SK-N-SH treated with all-trans-retinoic acid at 6 μM for 48 hours (cell line): ENCODE measurements at regions not wholly inside any gene's neighbourhood (a gene's known extent, or its start where the extent isn't known, plus 50 kb on each side); places are given as distances from the start of the nearest gene placed in this dataset.
"Not testable (repeated sequence)": the region's sequence is repeated elsewhere in the genome, so short reads cannot be mapped to it uniquely, and the experiment has no call there.

Source experiments
- ATAC-seq: fragments of 200-7000 bp; cut with Tn5 transposase; 3 replicates; pipeline ENCODE4 v1.9.1; 2020; ENCODE audit warnings: mild to moderate bottlenecking, moderate library complexity
- BACH2 ChIP-seq: fragments of 250-450 bp; sonication (Bioruptor Pico); IDR thresholded peaks from 2 replicates; pipeline ENCODE4 v1.9.0; 2021; ENCODE audit warnings: mild to moderate bottlenecking, borderline replicate concordance
- CREB5 ChIP-seq: fragments of 250-450 bp; sonication (Bioruptor Pico); IDR thresholded peaks from 2 replicates; pipeline ENCODE4 v1.5.1; 2020; ENCODE audit warnings: low read depth, mild to moderate bottlenecking, moderate library complexity
- CSDC2 ChIP-seq: fragments of 250-450 bp; sonication (Bioruptor Pico); IDR thresholded peaks from 2 replicates; pipeline ENCODE4 v1.5.0; 2020; ENCODE audit warnings: mild to moderate bottlenecking, moderate library complexity
- ESRRG ChIP-seq: fragments of 250-450 bp; sonication (Bioruptor Pico); IDR thresholded peaks from 2 replicates; pipeline ENCODE4 v1.6.1; 2021; ENCODE audit warnings: mild to moderate bottlenecking
- GLIS3 ChIP-seq: fragments of 250-450 bp; sonication (Bioruptor Pico); IDR thresholded peaks from 2 replicates; pipeline ENCODE4 v1.5.0; 2020; ENCODE audit warnings: mild to moderate bottlenecking, moderate library complexity
- ISL1 ChIP-seq: fragments of 250-450 bp; sonication (Bioruptor Pico); IDR thresholded peaks from 2 replicates; pipeline ENCODE4 v2.1.2; 2022; ENCODE audit warnings: mild to moderate bottlenecking, moderate library complexity
- OSR1 ChIP-seq: fragments of 250-450 bp; sonication (Bioruptor Pico); IDR thresholded peaks from 2 replicates; pipeline ENCODE4 v1.8.0; 2022; ENCODE audit warnings: moderate library complexity, mild to moderate bottlenecking, inconsistent platforms
- PATZ1 ChIP-seq: fragments of 250-450 bp; sonication (Bioruptor Pico); IDR thresholded peaks from 2 replicates; pipeline ENCODE4 v1.8.0; 2020; ENCODE audit warnings: mild to moderate bottlenecking, moderate library complexity, borderline replicate concordance
- PPARA ChIP-seq: fragments of 250-450 bp; sonication (Bioruptor Pico); IDR thresholded peaks from 2 replicates; pipeline ENCODE4 v1.5.0; 2020; ENCODE audit warnings: mild to moderate bottlenecking, borderline replicate concordance
- RARB ChIP-seq: fragments of 250-450 bp; sonication (Bioruptor Pico); IDR thresholded peaks from 2 replicates; pipeline ENCODE4 v1.8.0; 2021; ENCODE audit warnings: mild to moderate bottlenecking, moderate library complexity
- SNAI2 ChIP-seq: fragments of 250-450 bp; sonication (Bioruptor Pico); IDR thresholded peaks from 2 replicates; pipeline ENCODE4 v1.5.0; 2020; ENCODE audit warnings: mild to moderate bottlenecking, moderate library complexity
- TCF4 ChIP-seq: fragments of 250-450 bp; sonication (Bioruptor Pico); IDR thresholded peaks from 2 replicates; pipeline ENCODE4 v1.8.0; 2021; ENCODE audit warnings: mild to moderate bottlenecking, moderate library complexity, borderline replicate concordance
- TOX ChIP-seq: fragments of 250-450 bp; sonication (Bioruptor Pico); IDR thresholded peaks from 2 replicates; pipeline ENCODE4 v1.8.0; 2021; ENCODE audit warnings: mild to moderate bottlenecking, moderate library complexity, borderline replicate concordance
- ZC3H10 ChIP-seq: fragments of 250-450 bp; sonication (Bioruptor Pico); IDR thresholded peaks from 2 replicates; pipeline ENCODE4 v1.5.1; 2021; ENCODE audit warnings: mild to moderate bottlenecking, moderate library complexity
- ZFP3 ChIP-seq: fragments of 250-450 bp; sonication (Bioruptor Pico); IDR thresholded peaks from 2 replicates; pipeline ENCODE4 v1.5.0; 2020; ENCODE audit warnings: mild to moderate bottlenecking, moderate library complexity
- ZFP30 ChIP-seq: fragments of 450-650 bp; formaldehyde crosslinking; IDR thresholded peaks from 2 replicates; pipeline ENCODE4 v1.5.0; 2022; ENCODE audit warnings: mild to moderate bottlenecking, moderate library complexity
- ZNF565 ChIP-seq: fragments of 450-650 bp; formaldehyde crosslinking; conservative IDR thresholded peaks from 2 replicates; pipeline ENCODE4 v1.5.0; 2020; ENCODE audit warnings: low read depth, mild to moderate bottlenecking, moderate library complexity
- ZNF70 ChIP-seq: fragments of 450-650 bp; formaldehyde crosslinking; IDR thresholded peaks from 2 replicates; pipeline ENCODE4 v1.5.0; 2020; ENCODE audit warnings: mild to moderate bottlenecking, moderate library complexity
- ZNF8 ChIP-seq: fragments of 450-650 bp; formaldehyde crosslinking; IDR thresholded peaks from 2 replicates; pipeline ENCODE4 v1.5.0; 2020; ENCODE audit warnings: mild to moderate bottlenecking, moderate library complexity
- TF ChIP-seq, protein P1 (sequence below): fragments of 250-450 bp; sonication (Bioruptor Pico); IDR thresholded peaks from 2 replicates; pipeline ENCODE4 v1.8.0; 2021; ENCODE audit warnings: low read depth, mild to moderate bottlenecking, moderate library complexity, borderline replicate concordance
- TF ChIP-seq, protein P2 (sequence below): fragments of 250-450 bp; sonication (Bioruptor Pico); IDR thresholded peaks from 2 replicates; pipeline ENCODE4 v1.5.0; 2020; ENCODE audit warnings: mild to moderate bottlenecking, moderate library complexity

DNA sequence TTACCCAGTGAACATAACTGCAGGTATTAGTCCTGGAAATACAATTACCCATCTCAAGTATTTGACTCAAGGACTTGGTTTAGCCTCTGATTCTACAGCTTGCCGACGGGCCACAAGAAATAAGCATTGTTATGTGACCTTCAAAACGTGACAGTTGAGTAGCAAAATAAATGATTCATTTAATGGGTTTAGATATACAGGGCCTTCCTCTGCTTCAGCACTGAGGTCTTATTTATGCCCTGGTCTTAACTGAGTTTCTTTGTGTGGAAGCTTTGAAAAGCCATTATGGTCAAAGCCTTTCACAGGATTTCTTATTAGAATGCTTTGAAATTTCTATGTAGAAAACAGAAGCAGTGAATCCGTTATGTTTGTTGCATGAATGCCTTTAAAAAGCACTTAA is 899.2 kb upstream of the API5 start:
- ATAC-seq, result no peak
- TF ChIP-seq ZC3H10 (no peak), TCF4 (CRISPR knock-in tag) (no peak), SNAI2 (CRISPR knock-in tag) (no peak), ESRRG (CRISPR knock-in tag) (no peak), ZFP3 (CRISPR knock-in tag) (no peak), GLIS3 (CRISPR knock-in tag) (no peak), BACH2 (CRISPR knock-in tag) (no peak), RARB (CRISPR knock-in tag) (no peak), CSDC2 (CRISPR knock-in tag) (no peak), ZNF565 (CRISPR knock-in tag) (no peak), ZNF8 (CRISPR knock-in tag) (no peak), ISL1 (CRISPR knock-in tag) (no peak)
- TF ChIP-seq, protein P1, sequence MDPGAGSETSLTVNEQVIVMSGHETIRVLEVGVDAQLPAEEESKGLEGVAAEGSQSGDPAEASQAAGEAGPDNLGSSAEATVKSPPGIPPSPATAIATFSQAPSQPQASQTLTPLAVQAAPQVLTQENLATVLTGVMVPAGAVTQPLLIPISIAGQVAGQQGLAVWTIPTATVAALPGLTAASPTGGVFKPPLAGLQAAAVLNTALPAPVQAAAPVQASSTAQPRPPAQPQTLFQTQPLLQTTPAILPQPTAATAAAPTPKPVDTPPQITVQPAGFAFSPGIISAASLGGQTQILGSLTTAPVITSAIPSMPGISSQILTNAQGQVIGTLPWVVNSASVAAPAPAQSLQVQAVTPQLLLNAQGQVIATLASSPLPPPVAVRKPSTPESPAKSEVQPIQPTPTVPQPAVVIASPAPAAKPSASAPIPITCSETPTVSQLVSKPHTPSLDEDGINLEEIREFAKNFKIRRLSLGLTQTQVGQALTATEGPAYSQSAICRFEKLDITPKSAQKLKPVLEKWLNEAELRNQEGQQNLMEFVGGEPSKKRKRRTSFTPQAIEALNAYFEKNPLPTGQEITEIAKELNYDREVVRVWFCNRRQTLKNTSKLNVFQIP (CRISPR knock-in tag), result no peak
- TF ChIP-seq, protein P2, sequence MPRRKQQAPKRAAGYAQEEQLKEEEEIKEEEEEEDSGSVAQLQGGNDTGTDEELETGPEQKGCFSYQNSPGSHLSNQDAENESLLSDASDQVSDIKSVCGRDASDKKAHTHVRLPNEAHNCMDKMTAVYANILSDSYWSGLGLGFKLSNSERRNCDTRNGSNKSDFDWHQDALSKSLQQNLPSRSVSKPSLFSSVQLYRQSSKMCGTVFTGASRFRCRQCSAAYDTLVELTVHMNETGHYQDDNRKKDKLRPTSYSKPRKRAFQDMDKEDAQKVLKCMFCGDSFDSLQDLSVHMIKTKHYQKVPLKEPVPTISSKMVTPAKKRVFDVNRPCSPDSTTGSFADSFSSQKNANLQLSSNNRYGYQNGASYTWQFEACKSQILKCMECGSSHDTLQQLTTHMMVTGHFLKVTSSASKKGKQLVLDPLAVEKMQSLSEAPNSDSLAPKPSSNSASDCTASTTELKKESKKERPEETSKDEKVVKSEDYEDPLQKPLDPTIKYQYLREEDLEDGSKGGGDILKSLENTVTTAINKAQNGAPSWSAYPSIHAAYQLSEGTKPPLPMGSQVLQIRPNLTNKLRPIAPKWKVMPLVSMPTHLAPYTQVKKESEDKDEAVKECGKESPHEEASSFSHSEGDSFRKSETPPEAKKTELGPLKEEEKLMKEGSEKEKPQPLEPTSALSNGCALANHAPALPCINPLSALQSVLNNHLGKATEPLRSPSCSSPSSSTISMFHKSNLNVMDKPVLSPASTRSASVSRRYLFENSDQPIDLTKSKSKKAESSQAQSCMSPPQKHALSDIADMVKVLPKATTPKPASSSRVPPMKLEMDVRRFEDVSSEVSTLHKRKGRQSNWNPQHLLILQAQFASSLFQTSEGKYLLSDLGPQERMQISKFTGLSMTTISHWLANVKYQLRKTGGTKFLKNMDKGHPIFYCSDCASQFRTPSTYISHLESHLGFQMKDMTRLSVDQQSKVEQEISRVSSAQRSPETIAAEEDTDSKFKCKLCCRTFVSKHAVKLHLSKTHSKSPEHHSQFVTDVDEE (CRISPR knock-in tag), result no peak

DNA sequence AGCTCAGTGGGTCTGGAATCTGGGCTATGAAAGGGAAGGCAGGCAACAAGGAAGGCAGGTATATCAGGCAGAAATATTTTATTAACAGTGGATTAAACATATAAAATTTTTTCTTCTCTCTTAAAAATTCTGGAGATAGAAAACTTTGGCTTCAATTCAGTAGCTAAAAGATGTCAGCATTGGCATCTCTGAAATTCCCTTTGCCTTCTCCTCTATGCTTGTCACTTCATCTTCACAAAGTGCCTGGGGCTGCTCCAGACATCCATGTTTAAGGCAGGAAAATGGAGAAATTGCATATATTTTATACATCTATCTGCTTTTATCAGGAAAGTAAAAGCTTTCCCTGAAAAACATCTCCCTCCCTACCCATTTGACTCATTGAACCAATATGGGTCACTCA is 894.1 kb upstream of the API5 start:
- no peak for ATAC-seq
- TF ChIP-seq, protein P1 (CRISPR knock-in tag), result no peak
- TF ChIP-seq ZNF8 (CRISPR knock-in tag), result no peak
- TF ChIP-seq BACH2 (CRISPR knock-in tag), result no peak
- no peak for TF ChIP-seq ZNF565 (CRISPR knock-in tag)
- TF ChIP-seq TOX, result no peak
- no peak for TF ChIP-seq ISL1 (CRISPR knock-in tag)
- no peak for TF ChIP-seq GLIS3 (CRISPR knock-in tag)
- no peak for TF ChIP-seq SNAI2 (CRISPR knock-in tag)

- no peak for ATAC-seq
- TF ChIP-seq ZNF70 (CRISPR knock-in tag), result no peak
- no peak for TF ChIP-seq CSDC2 (CRISPR knock-in tag)
- no peak for TF ChIP-seq TOX
Measured at GRCh38 chr11:42422090-42422489, 889.7 kb upstream of the API5 start.

DNA sequence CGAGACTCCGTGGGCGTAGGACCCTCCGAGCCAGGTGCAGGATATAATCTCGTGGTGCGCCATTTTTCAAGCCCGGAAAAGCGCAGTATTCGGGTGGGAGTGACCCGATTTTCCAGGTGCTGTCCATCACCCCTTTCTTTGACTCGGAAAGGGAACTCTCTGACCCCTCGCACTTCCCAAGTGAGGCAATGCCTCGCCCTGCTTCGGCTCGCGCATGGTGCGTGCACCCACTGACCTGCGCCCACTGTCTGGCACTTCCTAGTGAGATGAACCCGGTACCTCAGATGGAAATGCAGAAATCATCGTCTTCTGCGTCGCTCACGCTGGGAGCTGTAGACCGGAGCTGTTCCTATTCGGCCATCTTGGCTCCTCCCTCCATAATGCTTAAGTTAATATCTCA is 876.9 kb upstream of the API5 start:
- not testable (repeated sequence) for ATAC-seq

DNA sequence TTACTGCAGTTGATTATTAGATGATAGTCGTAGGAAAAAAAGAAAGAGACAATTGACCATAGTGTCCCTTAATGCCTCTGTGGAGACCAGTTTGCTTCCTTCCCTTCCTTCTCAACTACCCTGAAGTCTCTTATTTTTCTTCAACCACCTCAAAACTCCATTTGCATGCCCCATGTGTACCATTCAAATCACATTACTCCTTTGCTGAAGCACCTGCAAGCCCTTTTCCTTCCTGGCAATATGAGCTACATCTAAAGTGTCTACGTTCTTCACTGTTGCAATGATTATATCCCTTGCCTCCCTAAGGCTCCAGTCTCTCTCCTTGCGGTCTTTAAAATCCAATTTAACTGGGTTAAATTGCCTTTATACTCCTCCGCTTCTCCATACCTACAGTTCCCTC is 867.4 kb upstream of the API5 start:
- no peak for TF ChIP-seq TCF4 (CRISPR knock-in tag)
- TF ChIP-seq ZNF70 (CRISPR knock-in tag), result no peak
- no peak for TF ChIP-seq GLIS3 (CRISPR knock-in tag)
- no peak for TF ChIP-seq ZNF8 (CRISPR knock-in tag)
- no peak for TF ChIP-seq PATZ1 (CRISPR knock-in tag)
- TF ChIP-seq TOX, result no peak
- no peak for TF ChIP-seq CREB5 (CRISPR knock-in tag)
- TF ChIP-seq RARB (CRISPR knock-in tag), result no peak
- no peak for TF ChIP-seq ZFP3 (CRISPR knock-in tag)
- TF ChIP-seq SNAI2 (CRISPR knock-in tag), result no peak
- TF ChIP-seq ESRRG (CRISPR knock-in tag), result no peak
- no peak for TF ChIP-seq ISL1 (CRISPR knock-in tag)
- no peak for TF ChIP-seq PPARA
- TF ChIP-seq CSDC2 (CRISPR knock-in tag), result no peak
- TF ChIP-seq ZFP30 (CRISPR knock-in tag), result no peak
- no peak for TF ChIP-seq BACH2 (CRISPR knock-in tag)
- no peak for TF ChIP-seq ZC3H10
- no peak for TF ChIP-seq OSR1 (CRISPR knock-in tag)
- ATAC-seq, result no peak
